Epithelial cell of esophagus (primary cell): ENCODE measurements at regions not wholly inside any gene's neighbourhood (a gene's known extent, or its start where the extent isn't known, plus 50 kb on each side); places are given as distances from the start of the nearest gene placed in this dataset.
A peak's percentile ranks its signal among the peaks of the same experiment; 100 is the strongest.

Experiments
- DNase-seq: peaks from one replicate; pipeline ENCODE4 v3.0.0; 2010; ENCODE audit warnings: low read depth
- H3K4me3 ChIP-seq: 2 replicates; pipeline ENCODE4 v1.5.1; 2011; ENCODE audit warnings: mild to moderate bottlenecking, low read length, control low read depth
- CTCF ChIP-seq: IDR thresholded peaks from 2 replicates; pipeline ENCODE4 v1.5.1; 2011; ENCODE audit warnings: low read depth, mild to moderate bottlenecking, low read length, control low read depth, inconsistent platforms; ENCODE audit not compliant: insufficient read depth; ENCODE audit errors: missing control alignments

DNA sequence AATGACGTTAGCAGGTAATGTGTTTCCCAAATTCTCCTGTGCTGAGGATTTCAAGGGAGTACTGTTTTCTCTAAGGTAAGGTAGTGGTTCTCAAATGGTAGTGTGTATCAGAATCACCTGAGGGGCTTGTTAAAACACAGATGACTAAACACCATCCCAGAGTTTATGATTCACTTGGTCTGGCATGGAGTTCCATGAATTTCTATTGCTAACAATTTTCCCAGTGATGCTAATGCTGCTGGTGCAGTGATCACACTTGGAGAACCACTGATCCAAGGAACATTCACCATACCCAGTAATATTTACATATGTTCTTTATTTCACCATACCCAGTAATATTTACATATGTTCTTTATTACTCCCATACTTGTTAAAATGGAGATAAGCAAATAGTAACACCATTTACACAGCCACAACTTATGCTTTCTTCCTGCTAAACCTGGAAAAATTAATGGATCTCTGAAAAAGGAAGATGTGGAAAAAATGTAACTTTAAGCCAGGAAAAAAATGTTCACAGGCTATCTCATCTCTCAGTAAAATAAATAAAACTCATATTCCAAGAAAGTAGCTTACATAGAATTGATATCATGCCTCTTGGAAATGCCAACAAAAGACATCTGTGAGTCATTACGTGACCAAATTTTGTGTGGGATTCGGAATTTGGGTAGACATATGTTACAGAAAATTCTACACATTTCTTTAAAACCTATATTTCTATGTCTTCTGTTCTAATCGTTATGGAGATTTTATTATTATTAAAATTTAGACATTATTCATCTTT lies 129.5 kb downstream of the MMUT start:
- DNase-seq = peak; percentile 80
- H3K4me3 ChIP-seq = no peak overlapping the region
- no peak for TF ChIP-seq CTCF

DNA sequence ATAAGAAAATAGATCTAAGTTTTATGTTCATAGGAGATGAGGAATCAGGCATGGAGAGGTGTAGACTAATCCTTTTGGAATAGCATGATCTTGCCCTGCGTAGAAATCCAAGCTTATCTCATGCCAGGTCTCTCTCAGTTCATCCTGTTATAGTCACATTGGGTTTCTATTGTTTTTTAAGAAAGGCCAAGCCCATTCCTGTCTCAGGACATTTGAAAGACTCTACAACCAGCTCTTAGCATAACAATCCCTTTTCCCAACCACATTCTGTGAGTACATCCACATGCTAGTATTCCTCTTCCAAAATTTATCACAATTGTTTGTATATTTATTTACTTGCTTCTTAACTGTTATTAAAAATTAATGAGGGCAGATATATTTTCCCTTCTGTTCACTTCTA lies 130.3 kb downstream of the MMUT start:
- no peak overlapping the region for H3K4me3 ChIP-seq
- no peak for TF ChIP-seq CTCF
- no peak for DNase-seq

DNA sequence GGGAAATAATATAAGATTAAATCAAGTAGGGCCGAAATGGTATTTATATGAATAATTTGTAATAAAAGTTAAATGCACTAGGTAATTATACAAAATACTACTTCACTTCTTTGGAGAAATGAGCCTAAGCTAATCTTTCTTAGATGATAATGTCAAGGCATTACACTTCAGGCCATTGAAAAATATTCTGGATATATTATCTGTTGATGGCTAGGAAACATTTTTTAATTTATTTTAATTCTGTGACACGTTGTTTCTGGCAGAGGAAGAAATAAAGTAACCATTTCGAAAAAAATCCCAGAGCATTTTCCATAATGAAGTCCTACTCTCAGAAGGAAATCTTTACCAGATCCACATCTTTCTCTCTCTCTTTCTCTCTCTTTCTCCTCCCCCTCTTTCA lies 133.9 kb downstream of the MMUT start:
- TF ChIP-seq CTCF = no peak
- H3K4me3 ChIP-seq = no peak overlapping the region
- no peak for DNase-seq

DNA sequence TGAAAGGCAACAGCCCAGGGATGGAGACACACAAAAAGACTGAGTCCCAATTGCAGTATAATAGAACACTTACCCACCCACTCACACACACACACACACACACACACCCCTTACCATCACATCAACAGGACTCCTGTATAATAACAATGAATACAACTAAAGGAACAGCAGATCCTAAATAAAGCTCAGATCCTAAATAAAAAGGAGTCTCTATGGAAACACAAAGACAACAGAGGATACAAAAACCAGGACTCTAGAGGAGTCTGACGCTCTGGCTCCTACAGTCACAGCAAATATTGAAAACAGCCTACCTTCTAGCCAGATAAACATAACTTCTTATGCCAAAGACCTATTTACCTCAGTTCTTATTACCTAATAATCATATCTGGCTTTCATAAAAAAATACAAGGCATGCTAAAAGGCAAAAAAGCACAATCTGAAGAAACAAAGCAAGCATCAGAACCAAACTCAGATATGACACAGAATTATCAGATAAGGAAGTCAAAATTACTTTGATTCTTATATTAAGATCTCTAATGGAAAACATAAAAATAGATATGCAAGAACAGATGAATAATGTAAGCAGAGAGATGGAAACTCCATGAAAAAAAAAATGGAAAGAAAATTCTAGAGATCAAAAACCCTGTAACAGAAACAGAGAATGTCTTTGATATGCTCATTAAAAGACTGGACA lies 134.9 kb downstream of the MMUT start:
- H3K4me3 ChIP-seq = no peak overlapping the region
- TF ChIP-seq CTCF = no peak
- DNase-seq = no peak

GRCh38 chr6:49327571-49327970 lies 135.5 kb downstream of the MMUT start:
- H3K4me3 ChIP-seq = no peak overlapping the region
- no peak for DNase-seq
- TF ChIP-seq CTCF = no peak

DNA sequence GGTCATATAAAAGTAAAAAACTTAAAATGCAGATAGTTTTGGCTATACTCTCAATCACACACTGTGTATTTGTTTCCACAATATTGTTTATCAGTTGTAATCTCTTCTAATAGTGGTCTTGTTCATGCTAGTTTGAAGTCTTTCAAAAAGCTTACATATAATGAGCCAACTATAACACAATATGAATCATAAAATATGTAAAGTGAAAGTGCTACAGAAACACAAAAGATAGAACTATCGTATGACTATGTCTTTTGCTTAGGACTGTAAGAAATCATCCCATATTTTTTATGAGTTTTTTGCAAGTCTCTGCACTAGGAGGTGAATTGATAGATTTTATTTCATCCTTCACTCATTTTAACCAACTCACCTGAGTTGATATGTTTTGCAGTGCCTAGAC lies 136.0 kb downstream of the MMUT start:
- peak; percentile 27 for DNase-seq
- H3K4me3 ChIP-seq = no peak overlapping the region
- no peak for TF ChIP-seq CTCF
